ENCODE measurements at regions not wholly inside any gene's neighbourhood (a gene's known extent, or its start where the extent isn't known, plus 50 kb on each side); places are given as distances from the start of the nearest gene placed in this dataset.

DNA sequence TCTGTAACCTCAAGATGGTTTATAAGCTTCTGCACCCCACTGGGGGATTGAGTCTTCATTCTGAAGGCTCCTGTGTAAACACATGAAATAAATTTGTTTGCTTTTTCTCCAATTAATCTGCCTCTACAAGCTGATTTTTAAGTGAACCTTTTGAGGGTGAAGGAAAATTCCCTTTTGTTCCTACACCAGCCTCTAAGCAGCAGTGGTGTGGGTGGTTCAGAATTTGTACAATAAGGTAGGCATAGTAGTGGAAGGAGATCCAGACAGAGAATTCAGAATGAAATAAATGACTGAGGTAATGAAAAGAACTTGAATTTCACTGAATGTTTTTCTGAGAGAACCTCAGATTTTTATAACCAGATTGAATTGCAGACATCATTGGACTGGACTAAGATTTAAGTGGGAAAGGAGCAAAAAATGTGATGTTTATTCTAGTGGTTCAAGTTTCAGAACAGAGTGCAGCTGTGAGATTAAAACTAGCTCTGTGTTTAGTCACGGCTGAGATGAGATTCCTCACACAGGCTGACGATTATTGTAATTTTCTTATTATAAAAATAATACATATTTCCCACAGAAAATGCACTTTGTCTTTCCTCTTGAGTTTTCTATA lies 1162.2 kb downstream of the TYW1 start:
- Histone ChIP-seq H3K9ac (no peak overlapping the region), H3K79me2 (ENCODE audit: insufficient read depth) (no peaks in the 10 kb centered on the region), H3K9me3 (ENCODE audit: low read depth) (no peaks in the 10 kb centered on the region), H3K27me3 (replicated peaks; ENCODE audit: insufficient read depth) (no peaks in the 10 kb centered on the region), H3K36me3 (ENCODE audit: low read depth) (no peaks in the 10 kb centered on the region), H3K4me2 (ENCODE audit: unreplicated experiment) (no peak overlapping the region), H3F3A (ENCODE audit: insufficient read depth) (no peaks in the 10 kb centered on the region), H2AFZ (no peak overlapping the region), H3K4me1 (ENCODE audit: insufficient read depth) (no peaks in the 10 kb centered on the region), H4K20me1 (ENCODE audit: insufficient read depth) (no peaks in the 10 kb centered on the region), H3K9me2 (ENCODE audit: insufficient read depth) (no peaks in the 10 kb centered on the region), H3K4me3 (no peak overlapping the region), H3K27ac (no peak overlapping the region)
- no peak for DNase-seq
- TF ChIP-seq EZH2 (IDR thresholded peaks at IDR 0.05; ENCODE audit: insufficient read depth, poor library complexity, severe bottlenecking) (no peak), EZH2phosphoT487 (IDR thresholded peaks at IDR 0.05; ENCODE audit: insufficient read depth, low read depth) (no peak)
- WGBS, 2 experiments (ENCODE audit: low coverage in 1 of 2, low lambda C conversion rate in 2 of 2, missing lambda C conversion rate in 2 of 2) = 0 to 4% methylated on average over 2 of the region's 2 CpGs
- in situ Hi-C loops (cut with MboI) = no loop called here

GRCh38 chr7:68162712-68163111 lies 1166.1 kb downstream of the TYW1 start:
- Histone ChIP-seq H3K27ac (no peak overlapping the region), H3K27me3 (replicated peaks; ENCODE audit: insufficient read depth) (no peaks in the 10 kb centered on the region), H3K9me2 (ENCODE audit: insufficient read depth) (no peaks in the 10 kb centered on the region), H3K9ac (no peak overlapping the region), H3K4me2 (ENCODE audit: unreplicated experiment) (no peak overlapping the region), H3K79me2 (ENCODE audit: insufficient read depth) (no peaks in the 10 kb centered on the region), H4K20me1 (ENCODE audit: insufficient read depth) (no peaks in the 10 kb centered on the region), H3F3A (ENCODE audit: insufficient read depth) (no peaks in the 10 kb centered on the region), H3K4me1 (ENCODE audit: insufficient read depth) (no peaks in the 10 kb centered on the region), H2AFZ (no peak overlapping the region), H3K36me3 (ENCODE audit: low read depth) (no peaks in the 10 kb centered on the region), H3K4me3 (no peak overlapping the region), H3K9me3 (ENCODE audit: low read depth) (no peaks in the 10 kb centered on the region)
- DNase-seq = no peak
- 59 to 65% methylated on average over 8 of the region's 8 CpGs for WGBS, 2 experiments (ENCODE audit: low coverage in 1 of 2, low lambda C conversion rate in 2 of 2, missing lambda C conversion rate in 2 of 2)
- TF ChIP-seq EZH2phosphoT487 (IDR thresholded peaks at IDR 0.05; ENCODE audit: insufficient read depth, low read depth) (no peak), EZH2 (IDR thresholded peaks at IDR 0.05; ENCODE audit: insufficient read depth, poor library complexity, severe bottlenecking) (no peak)
- in situ Hi-C loops (cut with MboI) = no loop called here

- Histone ChIP-seq H3K9ac (no peak overlapping the region), H4K20me1 (ENCODE audit: insufficient read depth) (no peaks in the 10 kb centered on the region), H3K27ac (no peak overlapping the region), H3K4me2 (ENCODE audit: unreplicated experiment) (no peak overlapping the region), H3K4me1 (ENCODE audit: insufficient read depth) (no peaks in the 10 kb centered on the region), H3K79me2 (ENCODE audit: insufficient read depth) (no peaks in the 10 kb centered on the region), H3K9me3 (ENCODE audit: low read depth) (no peaks in the 10 kb centered on the region), H3K9me2 (ENCODE audit: insufficient read depth) (no peaks in the 10 kb centered on the region), H2AFZ (no peak overlapping the region), H3F3A (ENCODE audit: insufficient read depth) (no peaks in the 10 kb centered on the region), H3K27me3 (replicated peaks; ENCODE audit: insufficient read depth) (no peaks in the 10 kb centered on the region), H3K4me3 (no peak overlapping the region), H3K36me3 (ENCODE audit: low read depth) (no peaks in the 10 kb centered on the region)
- in situ Hi-C loops (cut with MboI) = no loop called here
- 18 to 24% methylated on average over 3 of the region's 3 CpGs for WGBS, 2 experiments (ENCODE audit: low coverage in 1 of 2, low lambda C conversion rate in 2 of 2, missing lambda C conversion rate in 2 of 2)
- TF ChIP-seq EZH2 (IDR thresholded peaks at IDR 0.05; ENCODE audit: insufficient read depth, poor library complexity, severe bottlenecking) (no peak), EZH2phosphoT487 (IDR thresholded peaks at IDR 0.05; ENCODE audit: insufficient read depth, low read depth) (no peak)
- DNase-seq = no peak
These were observed 1169.9 kb downstream of the TYW1 start for GRCh38 chr7:68166525-68166924.

- WGBS, 2 experiments (ENCODE audit: low coverage in 1 of 2, low lambda C conversion rate in 2 of 2, missing lambda C conversion rate in 2 of 2) = 33 to 43% methylated on average over 7 of the region's 7 CpGs
These were observed 1176.9 kb downstream of the TYW1 start for GRCh38 chr7:68173513-68173912.

GRCh38 chr7:68176974-68177373 lies 1180.3 kb downstream of the TYW1 start:
- WGBS, 2 experiments (ENCODE audit: low coverage in 1 of 2, low lambda C conversion rate in 2 of 2, missing lambda C conversion rate in 2 of 2) = 12 to 13% methylated on average over 9 of the region's 9 CpGs
- Histone ChIP-seq H3K9me2 (ENCODE audit: insufficient read depth) (no peaks in the 10 kb centered on the region), H3K27ac (no peak overlapping the region), H3K79me2 (ENCODE audit: insufficient read depth) (no peaks in the 10 kb centered on the region), H3K4me2 (ENCODE audit: unreplicated experiment) (no peak overlapping the region), H3K9ac (no peak overlapping the region), H3K4me1 (ENCODE audit: insufficient read depth) (no peaks in the 10 kb centered on the region), H3K27me3 (replicated peaks; ENCODE audit: insufficient read depth) (no peaks in the 10 kb centered on the region), H3K9me3 (ENCODE audit: low read depth) (no peaks in the 10 kb centered on the region), H3K36me3 (ENCODE audit: low read depth) (no peaks in the 10 kb centered on the region), H3K4me3 (no peak overlapping the region), H2AFZ (no peak overlapping the region), H3F3A (ENCODE audit: insufficient read depth) (no peaks in the 10 kb centered on the region), H4K20me1 (ENCODE audit: insufficient read depth) (no peaks in the 10 kb centered on the region)
- TF ChIP-seq EZH2 (IDR thresholded peaks at IDR 0.05; ENCODE audit: insufficient read depth, poor library complexity, severe bottlenecking) = no peak
- no peak for TF ChIP-seq EZH2phosphoT487 (IDR thresholded peaks at IDR 0.05; ENCODE audit: insufficient read depth, low read depth)
- in situ Hi-C loops (cut with MboI) = no loop called here
- DNase-seq = peak; percentile 53

More at GRCh38 chr7:68173513-68173912, 1176.9 kb downstream of the TYW1 start:
- H4K20me1 ChIP-seq (ENCODE audit: insufficient read depth) = no peaks in the 10 kb centered on the region
- H3F3A ChIP-seq (ENCODE audit: insufficient read depth) = no peaks in the 10 kb centered on the region
- H3K4me2 ChIP-seq (ENCODE audit: unreplicated experiment) = no peak overlapping the region
- no peak overlapping the region for H3K4me3 ChIP-seq
- H3K27me3 ChIP-seq (replicated peaks; ENCODE audit: insufficient read depth) = no peaks in the 10 kb centered on the region
- no peak overlapping the region for H3K9ac ChIP-seq
- H3K9me2 ChIP-seq (ENCODE audit: insufficient read depth) = no peaks in the 10 kb centered on the region
- TF ChIP-seq EZH2phosphoT487 (IDR thresholded peaks at IDR 0.05; ENCODE audit: insufficient read depth, low read depth) (no peak), EZH2 (IDR thresholded peaks at IDR 0.05; ENCODE audit: insufficient read depth, poor library complexity, severe bottlenecking) (no peak)
- no peaks in the 10 kb centered on the region for H3K36me3 ChIP-seq (ENCODE audit: low read depth)
- no peak overlapping the region for H3K27ac ChIP-seq
- in situ Hi-C loops (cut with MboI) = no loop called here
- no peak for DNase-seq
- no peak overlapping the region for H2AFZ ChIP-seq
- no peaks in the 10 kb centered on the region for H3K9me3 ChIP-seq (ENCODE audit: low read depth)
- H3K79me2 ChIP-seq (ENCODE audit: insufficient read depth) = no peaks in the 10 kb centered on the region
- H3K4me1 ChIP-seq (ENCODE audit: insufficient read depth) = no peaks in the 10 kb centered on the region

Data from GM23248 (cell line).